ENCODE measurements at regions not wholly inside any gene's neighbourhood (a gene's known extent, or its start where the extent isn't known, plus 50 kb on each side); places are given as distances from the start of the nearest gene placed in this dataset.

DNA sequence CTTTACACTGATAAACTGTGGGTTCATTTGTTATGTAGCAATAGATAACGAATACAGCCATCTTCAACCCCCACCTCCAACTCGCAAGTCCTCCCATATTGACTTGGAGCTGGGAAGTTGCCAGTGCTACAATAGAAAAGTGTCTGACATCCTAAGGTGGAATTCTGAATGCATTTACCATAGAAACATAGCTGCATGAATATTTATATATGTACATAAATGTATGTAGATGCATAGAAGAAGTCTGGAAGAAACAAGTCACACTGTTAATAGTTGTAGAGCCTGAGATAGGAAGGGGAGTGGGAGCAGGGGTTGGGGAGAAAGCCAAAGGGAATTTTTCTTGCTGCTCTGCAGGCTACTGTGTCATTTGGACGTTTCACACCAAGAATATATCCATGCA, 88.1 kb upstream of the SSBP2 start:
- no peak for TF ChIP-seq GATA2 (IDR thresholded peaks at IDR 0.05; ENCODE audit: low read depth, low read length)
- TF ChIP-seq GATA3 (IDR thresholded peaks at IDR 0.05; ENCODE audit: low read depth, low read length), result no peak
